ENCODE measurements at regions not wholly inside any gene's neighbourhood (a gene's known extent, or its start where the extent isn't known, plus 50 kb on each side); places are given as distances from the start of the nearest gene placed in this dataset.

GRCh38 chr2:65834771-65835475 lies 402.5 kb upstream of the SPRED2 start:
- Histone ChIP-seq H2BK12ac (ENCODE audit: low read length) (no peak overlapping the region), H3K4ac (ENCODE audit: low read depth, low read length) (no peak overlapping the region), H3K36me3 (ENCODE audit: control insufficient read depth in 1 of 2, insufficient read depth in 2 of 2, low read length in 2 of 2) (no peaks in the 10 kb centered on the region), H3K27ac (ENCODE audit: low read depth, low read length) (no peak overlapping the region), H4K91ac (ENCODE audit: low read depth, low read length) (no peak overlapping the region), H3K4me1 (ENCODE audit: control insufficient read depth in 1 of 2, insufficient read depth in 2 of 2, low read length in 2 of 2) (no peaks in the 10 kb centered on the region), H2BK120ac (ENCODE audit: insufficient read depth, low read length, poor library complexity) (no peak overlapping the region), H3K14ac (ENCODE audit: low read length) (no peak overlapping the region), H2AK5ac (ENCODE audit: low read length) (no peak overlapping the region), H3K27me3 (ENCODE audit: insufficient read depth, low read length) (no peaks in the 10 kb centered on the region), H2BK5ac (ENCODE audit: low read depth, low read length, poor library complexity) (no peak overlapping the region), H3K79me2 (ENCODE audit: control insufficient read depth, insufficient read depth, low read length, poor library complexity) (no peaks in the 10 kb centered on the region), H3K4me2 (ENCODE audit: low read length) (no peak overlapping the region), H3K9ac (ENCODE audit: low read length) (no peak overlapping the region), H3K23ac (ENCODE audit: low read length) (no peak overlapping the region), H4K12ac (ENCODE audit: low read depth, low read length) (no peak overlapping the region), H3K18ac (ENCODE audit: low read length) (no peak overlapping the region), H4K8ac (ENCODE audit: low read depth, low read length) (no peak overlapping the region), H2AFZ (ENCODE audit: insufficient read depth, low read length, poor library complexity) (no peak overlapping the region), H3K4me3 (ENCODE audit: low read depth, low read length) (no peak overlapping the region), H3K9me3 (ENCODE audit: insufficient read depth, low read depth, low read length) (no peaks in the 10 kb centered on the region), H3K79me1 (ENCODE audit: low read length) (no peaks in the 10 kb centered on the region)
- WGBS (ENCODE audit: extremely low coverage, insufficient coverage, insufficient read length) = no CpG with 5 or more reads among the region's 7 CpGs
- DNase-seq = no peak

DNA sequence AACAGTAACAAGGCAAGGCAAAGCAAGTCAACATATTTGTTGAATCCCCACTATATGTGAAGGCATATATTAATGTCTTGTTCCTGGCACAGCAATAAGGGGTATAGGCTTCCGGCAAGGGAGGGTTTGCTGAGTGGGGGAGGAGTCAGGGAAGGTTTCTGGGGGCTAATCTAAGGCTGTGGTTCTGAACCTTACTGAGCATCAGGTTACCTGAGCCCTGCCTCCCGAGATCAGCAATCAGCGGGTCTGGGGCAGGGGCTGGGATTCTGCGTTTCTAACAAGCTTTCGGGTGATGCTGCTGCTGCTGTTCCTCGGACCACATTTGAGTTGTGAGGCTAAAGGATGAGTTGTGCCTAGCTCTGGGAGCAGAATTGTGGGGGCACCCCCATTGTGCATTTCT lies 401.7 kb upstream of the SPRED2 start:
- Histone ChIP-seq H3K36me3 (ENCODE audit: control insufficient read depth in 1 of 2, insufficient read depth in 2 of 2, low read length in 2 of 2) (no peaks in the 10 kb centered on the region), H3K79me1 (ENCODE audit: low read length) (no peaks in the 10 kb centered on the region), H3K9ac (ENCODE audit: low read length) (no peak overlapping the region), H2AFZ (ENCODE audit: insufficient read depth, low read length, poor library complexity) (no peak overlapping the region), H2BK120ac (ENCODE audit: insufficient read depth, low read length, poor library complexity) (no peak overlapping the region), H2BK12ac (ENCODE audit: low read length) (no peak overlapping the region), H3K4me1 (ENCODE audit: control insufficient read depth in 1 of 2, insufficient read depth in 2 of 2, low read length in 2 of 2) (no peaks in the 10 kb centered on the region), H3K79me2 (ENCODE audit: control insufficient read depth, insufficient read depth, low read length, poor library complexity) (no peaks in the 10 kb centered on the region), H3K23ac (ENCODE audit: low read length) (no peak overlapping the region), H3K4me3 (ENCODE audit: low read depth, low read length) (no peak overlapping the region), H4K91ac (ENCODE audit: low read depth, low read length) (no peak overlapping the region), H4K12ac (ENCODE audit: low read depth, low read length) (no peak overlapping the region), H3K27ac (ENCODE audit: low read depth, low read length) (no peak overlapping the region), H3K9me3 (ENCODE audit: insufficient read depth, low read depth, low read length) (no peaks in the 10 kb centered on the region), H3K18ac (ENCODE audit: low read length) (no peak overlapping the region), H3K4me2 (ENCODE audit: low read length) (no peak overlapping the region), H3K4ac (ENCODE audit: low read depth, low read length) (no peak overlapping the region), H3K14ac (ENCODE audit: low read length) (no peak overlapping the region), H2AK5ac (ENCODE audit: low read length) (no peak overlapping the region), H2BK5ac (ENCODE audit: low read depth, low read length, poor library complexity) (no peak overlapping the region), H4K8ac (ENCODE audit: low read depth, low read length) (no peak overlapping the region), H3K27me3 (ENCODE audit: insufficient read depth, low read length) (no peaks in the 10 kb centered on the region)
- DNase-seq = no peak
- WGBS (ENCODE audit: extremely low coverage, insufficient coverage, insufficient read length) = no CpG with 5 or more reads among the region's 6 CpGs

GRCh38 chr2:65831509-65831908 lies 399.1 kb upstream of the SPRED2 start:
- no peaks in the 10 kb centered on the region for H3K36me3 ChIP-seq (ENCODE audit: control insufficient read depth in 1 of 2, insufficient read depth in 2 of 2, low read length in 2 of 2)
- no peaks in the 10 kb centered on the region for H3K79me2 ChIP-seq (ENCODE audit: control insufficient read depth, insufficient read depth, low read length, poor library complexity)
- no peak overlapping the region for H2AK5ac ChIP-seq (ENCODE audit: low read length)
- H2BK5ac ChIP-seq (ENCODE audit: low read depth, low read length, poor library complexity) = no peak overlapping the region
- no CpG with 5 or more reads among the region's 1 CpG for whole genome bisulfite sequencing (ENCODE audit: extremely low coverage, insufficient coverage, insufficient read length)
- H4K12ac ChIP-seq (ENCODE audit: low read depth, low read length) = no peak overlapping the region
- H2BK120ac ChIP-seq (ENCODE audit: insufficient read depth, low read length, poor library complexity) = no peak overlapping the region
- H3K14ac ChIP-seq (ENCODE audit: low read length) = no peak overlapping the region
- no peak overlapping the region for H3K4me2 ChIP-seq (ENCODE audit: low read length)
- no peak overlapping the region for H3K4ac ChIP-seq (ENCODE audit: low read depth, low read length)
- H3K4me1 ChIP-seq (ENCODE audit: control insufficient read depth in 1 of 2, insufficient read depth in 2 of 2, low read length in 2 of 2) = no peaks in the 10 kb centered on the region
- no peak overlapping the region for H2BK12ac ChIP-seq (ENCODE audit: low read length)
- H3K23ac ChIP-seq (ENCODE audit: low read length) = no peak overlapping the region
- no peak for DNase-seq
- H4K91ac ChIP-seq (ENCODE audit: low read depth, low read length) = no peak overlapping the region
- no peak overlapping the region for H3K18ac ChIP-seq (ENCODE audit: low read length)
- no peak overlapping the region for H2AFZ ChIP-seq (ENCODE audit: insufficient read depth, low read length, poor library complexity)
- H3K27ac ChIP-seq (ENCODE audit: low read depth, low read length) = no peak overlapping the region
- no peak overlapping the region for H3K9ac ChIP-seq (ENCODE audit: low read length)
- H3K27me3 ChIP-seq (ENCODE audit: insufficient read depth, low read length) = no peaks in the 10 kb centered on the region
- no peaks in the 10 kb centered on the region for H3K79me1 ChIP-seq (ENCODE audit: low read length)
- no peak overlapping the region for H4K8ac ChIP-seq (ENCODE audit: low read depth, low read length)
- no peaks in the 10 kb centered on the region for H3K9me3 ChIP-seq (ENCODE audit: insufficient read depth, low read depth, low read length)
- H3K4me3 ChIP-seq (ENCODE audit: low read depth, low read length) = no peak overlapping the region

DNA sequence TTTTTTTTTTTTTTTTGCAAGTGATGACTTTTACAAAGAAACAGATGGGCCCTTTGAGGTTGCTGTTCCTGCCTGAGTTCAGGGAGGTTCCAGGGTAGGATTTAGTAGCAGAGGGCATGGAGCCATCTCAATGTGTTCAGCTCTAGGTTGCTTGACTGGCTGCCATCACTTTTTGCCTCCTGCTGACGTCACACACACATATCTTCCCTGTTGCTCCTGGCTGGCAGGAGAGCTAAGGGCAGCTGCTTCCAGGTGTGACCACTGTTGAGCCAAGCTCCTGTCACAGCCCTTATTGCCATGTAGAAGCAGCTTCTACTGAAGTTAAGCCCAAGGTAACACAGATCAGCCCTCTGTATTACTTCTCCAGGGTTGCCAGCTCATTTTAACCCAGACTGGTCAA lies 394.2 kb upstream of the SPRED2 start:
- Histone ChIP-seq H3K23ac (ENCODE audit: low read length) (no peak overlapping the region), H3K18ac (ENCODE audit: low read length) (no peak overlapping the region), H3K9ac (ENCODE audit: low read length) (no peak overlapping the region), H3K4me3 (ENCODE audit: low read depth, low read length) (no peak overlapping the region), H3K4me1 (ENCODE audit: control insufficient read depth in 1 of 2, insufficient read depth in 2 of 2, low read length in 2 of 2) (peaks cover 0 to 2% of the 10 kb centered on the region in 2 experiments), H2AFZ (ENCODE audit: insufficient read depth, low read length, poor library complexity) (no peak overlapping the region), H3K27me3 (ENCODE audit: insufficient read depth, low read length) (no peaks in the 10 kb centered on the region), H4K91ac (ENCODE audit: low read depth, low read length) (no peak overlapping the region), H2AK5ac (ENCODE audit: low read length) (no peak overlapping the region), H3K36me3 (ENCODE audit: control insufficient read depth in 1 of 2, insufficient read depth in 2 of 2, low read length in 2 of 2) (no peaks in the 10 kb centered on the region), H3K4me2 (ENCODE audit: low read length) (no peak overlapping the region), H3K9me3 (ENCODE audit: insufficient read depth, low read depth, low read length) (no peaks in the 10 kb centered on the region), H3K79me2 (ENCODE audit: control insufficient read depth, insufficient read depth, low read length, poor library complexity) (no peaks in the 10 kb centered on the region), H2BK12ac (ENCODE audit: low read length) (no peak overlapping the region), H2BK5ac (ENCODE audit: low read depth, low read length, poor library complexity) (no peak overlapping the region), H3K27ac (ENCODE audit: low read depth, low read length) (no peak overlapping the region), H3K4ac (ENCODE audit: low read depth, low read length) (no peak overlapping the region), H4K12ac (ENCODE audit: low read depth, low read length) (no peak overlapping the region), H2BK120ac (ENCODE audit: insufficient read depth, low read length, poor library complexity) (no peak overlapping the region), H4K8ac (ENCODE audit: low read depth, low read length) (no peak overlapping the region), H3K79me1 (ENCODE audit: low read length) (no peaks in the 10 kb centered on the region), H3K14ac (ENCODE audit: low read length) (no peak overlapping the region)
- no CpG with 5 or more reads among the region's 1 CpG for WGBS (ENCODE audit: extremely low coverage, insufficient coverage, insufficient read length)
- peak in 1 of 2 donors; percentile 16 for DNase-seq
